GM21515 (cell line): ENCODE measurements at regions not wholly inside any gene's neighbourhood (a gene's known extent, or its start where the extent isn't known, plus 50 kb on each side); places are given as distances from the start of the nearest gene placed in this dataset.
"Not testable (repeated sequence)": the region's sequence is repeated elsewhere in the genome, so short reads cannot be mapped to it uniquely, and the experiment has no call there.

ENCODE experiments used
- ATAC-seq: cut with Tn5 transposase; IDR thresholded peaks from one replicate; pipeline ENCODE4 v1.9.1; 2021; ENCODE audit not compliant: unreplicated experiment

DNA sequence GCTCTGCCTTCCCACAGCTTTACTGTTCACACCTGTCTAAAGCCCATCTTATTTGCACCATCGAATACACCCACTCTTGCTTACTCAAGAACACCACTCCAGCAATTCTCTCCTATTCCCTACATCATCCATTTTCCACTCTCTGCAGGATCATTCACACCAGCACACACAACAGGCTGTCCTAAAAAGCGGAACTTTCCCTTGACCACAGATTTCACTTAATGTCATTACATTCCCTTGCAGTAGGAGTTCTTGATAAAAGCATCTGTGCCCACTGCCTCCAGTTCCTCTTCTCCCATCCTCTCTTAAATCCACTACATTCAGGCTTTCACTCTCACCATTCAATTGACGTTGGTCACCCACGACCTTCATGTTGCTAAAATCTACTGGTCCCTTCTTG lies 103.0 kb upstream of the PABPC3 start:
- not testable (repeated sequence) for ATAC-seq

GRCh38 chr13:24995225-24995804 lies 100.6 kb upstream of the PABPC3 start:
- ATAC-seq = peak; percentile 58

DNA sequence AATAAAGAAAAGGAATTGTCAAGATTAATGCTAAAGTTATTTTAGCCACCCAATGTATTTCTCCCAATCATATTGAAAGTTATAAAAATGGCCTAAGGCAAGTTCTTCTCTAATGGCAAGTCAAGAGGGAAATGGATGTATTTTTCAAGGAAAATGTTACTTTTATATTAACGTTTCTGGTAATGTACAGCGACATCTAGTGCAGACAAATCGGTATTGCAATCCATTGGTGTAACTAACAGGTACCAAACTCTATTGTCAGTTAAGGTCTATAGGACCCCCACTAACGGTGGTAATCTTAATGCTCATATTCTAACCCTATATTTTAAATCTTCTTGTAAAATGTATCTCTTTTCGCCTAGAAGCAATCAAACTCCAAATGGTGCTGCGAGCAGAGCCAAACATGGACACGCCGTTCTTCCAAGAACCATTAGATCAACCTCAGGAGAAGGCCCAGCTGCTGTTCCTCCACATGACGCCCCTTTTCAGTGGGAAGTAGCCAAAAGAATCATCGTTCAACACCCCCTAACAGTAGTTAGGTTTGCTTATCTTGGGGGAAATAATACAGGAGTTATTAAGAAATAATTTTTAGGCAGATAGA lies 98.5 kb upstream of the PABPC3 start:
- ATAC-seq = no peak

DNA sequence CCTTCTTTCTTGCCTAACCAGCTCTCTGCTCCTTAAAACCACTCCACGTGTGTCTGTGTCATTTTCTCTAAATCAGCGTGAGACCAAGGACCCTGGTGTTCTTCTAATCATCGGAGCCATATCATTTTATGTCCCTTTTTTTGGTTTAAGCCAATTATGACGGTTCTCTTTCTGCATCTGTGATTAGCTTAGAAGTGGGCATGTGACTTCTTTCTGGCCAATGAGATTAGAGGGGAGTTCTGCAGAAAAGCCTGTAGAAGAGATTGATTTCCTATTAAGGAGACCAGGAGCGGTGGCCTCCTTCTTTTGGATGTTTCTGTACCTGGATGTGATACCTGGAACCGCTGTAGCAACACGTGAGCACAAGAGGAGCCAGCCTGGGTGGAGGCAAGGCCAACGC lies 97.5 kb upstream of the PABPC3 start:
- ATAC-seq = no peak

DNA sequence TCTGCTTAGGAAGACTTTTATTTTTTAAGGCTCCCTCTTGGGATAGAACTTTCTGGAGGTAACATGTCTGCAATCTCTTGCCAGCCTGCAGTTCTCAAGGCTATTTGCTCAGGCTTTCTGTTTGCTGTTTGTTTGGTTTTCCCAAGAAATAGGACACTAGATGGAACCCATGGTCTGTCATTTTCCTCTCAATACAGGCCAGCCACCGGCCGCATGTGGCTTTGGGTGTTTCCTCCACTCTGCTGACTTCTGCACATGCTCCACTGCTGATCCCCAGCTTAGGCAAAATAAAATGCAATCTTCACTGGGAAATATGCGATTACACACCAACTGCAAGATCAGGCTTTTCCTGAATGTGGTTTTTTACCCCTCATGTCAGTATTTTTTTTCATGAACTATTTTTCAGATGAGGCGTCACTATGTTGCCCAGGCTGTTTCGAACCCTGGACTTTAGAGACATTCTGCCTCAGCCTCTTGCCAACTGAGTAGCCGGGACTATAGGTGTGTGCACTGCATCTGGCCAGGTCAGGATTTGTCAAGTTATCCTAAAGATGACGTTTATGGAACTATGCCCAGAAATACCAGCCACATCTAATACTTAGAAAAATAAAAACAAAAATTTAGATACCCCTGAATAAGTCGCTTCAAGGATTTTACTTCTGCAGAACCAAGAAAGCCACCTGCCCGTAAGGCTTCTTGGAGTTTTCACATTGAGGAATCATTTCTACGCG lies 94.3 kb upstream of the PABPC3 start:
- no peak for ATAC-seq

DNA sequence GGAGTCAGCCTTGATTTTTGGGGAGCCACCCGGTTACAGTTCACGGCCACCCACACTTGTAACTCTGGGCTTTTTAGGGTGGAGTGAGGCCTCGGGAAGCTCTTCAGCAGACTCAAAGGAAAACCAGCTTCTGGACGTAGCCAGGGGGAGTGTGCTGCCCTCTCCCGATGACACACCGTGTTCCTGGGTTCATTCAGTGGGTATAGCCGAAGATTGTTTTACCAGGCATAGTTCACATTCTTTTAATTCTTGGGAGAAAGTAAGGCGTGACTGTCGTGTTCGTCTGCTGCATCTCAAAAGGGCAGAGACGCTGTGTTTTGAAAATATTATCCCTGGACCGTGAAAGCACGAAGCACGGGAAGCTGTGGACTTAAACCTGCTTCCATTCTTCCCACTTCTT lies 93.6 kb upstream of the PABPC3 start:
- not testable (repeated sequence) for ATAC-seq

- ATAC-seq = not testable (repeated sequence)
These were observed 91.4 kb upstream of the PABPC3 start for GRCh38 chr13:25004489-25004888.

- peak; percentile 61 for ATAC-seq
These were observed 90.9 kb upstream of the PABPC3 start for GRCh38 chr13:25005050-25005497.

- ATAC-seq = not testable (repeated sequence)
These were observed 88.5 kb upstream of the PABPC3 start for GRCh38 chr13:25007389-25007788.

GRCh38 chr13:25014398-25014973 lies 81.5 kb upstream of the PABPC3 start:
- not testable (repeated sequence) for ATAC-seq

GRCh38 chr13:25017176-25017575 lies 78.8 kb upstream of the PABPC3 start:
- not testable (repeated sequence) for ATAC-seq

DNA sequence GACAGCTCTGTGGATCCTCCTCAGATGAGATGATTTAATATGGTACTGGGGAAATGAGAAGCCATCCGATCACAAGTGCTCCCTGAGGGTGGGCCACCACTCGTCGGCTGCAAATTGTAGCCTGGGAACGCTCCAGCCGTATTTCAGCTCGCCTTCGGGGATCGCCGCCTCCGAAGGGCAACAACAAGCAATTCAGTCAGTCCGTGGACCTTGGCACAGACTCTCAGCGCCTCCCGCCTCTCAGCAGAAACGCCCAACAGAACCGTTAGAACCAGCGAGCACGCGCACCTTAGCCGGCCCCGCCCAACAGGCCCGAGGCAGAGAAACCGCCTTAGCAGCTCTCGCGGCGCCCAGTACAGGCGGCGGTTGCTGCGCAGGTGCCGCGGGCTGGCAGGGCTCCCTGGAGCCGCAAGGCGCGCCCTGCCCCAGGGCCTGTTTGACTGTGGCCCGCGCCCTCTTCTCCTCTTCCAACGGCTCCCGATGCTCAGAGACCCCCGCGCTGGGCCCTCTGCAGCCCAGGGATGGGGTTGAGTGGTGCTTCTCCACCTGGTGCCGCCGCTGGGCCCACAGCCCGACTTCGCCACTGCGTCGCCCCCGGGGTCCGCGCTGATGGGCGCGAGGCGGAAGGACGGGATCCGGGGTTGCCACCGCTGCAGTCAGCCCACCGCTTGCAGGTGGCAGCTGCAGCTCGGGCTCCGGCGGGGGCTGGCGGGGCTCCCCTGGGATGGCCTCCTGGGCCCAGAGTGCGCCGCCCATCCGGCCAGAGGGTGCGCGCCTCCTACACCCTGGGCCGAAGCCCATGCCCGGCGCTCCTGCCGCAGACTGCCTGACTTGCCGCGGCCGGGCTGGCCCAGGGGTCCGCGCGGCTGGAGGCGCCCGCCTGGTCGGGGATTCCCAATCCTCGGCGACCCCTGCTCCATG lies 77.9 kb upstream of the PABPC3 start:
- not testable (repeated sequence) for ATAC-seq

DNA sequence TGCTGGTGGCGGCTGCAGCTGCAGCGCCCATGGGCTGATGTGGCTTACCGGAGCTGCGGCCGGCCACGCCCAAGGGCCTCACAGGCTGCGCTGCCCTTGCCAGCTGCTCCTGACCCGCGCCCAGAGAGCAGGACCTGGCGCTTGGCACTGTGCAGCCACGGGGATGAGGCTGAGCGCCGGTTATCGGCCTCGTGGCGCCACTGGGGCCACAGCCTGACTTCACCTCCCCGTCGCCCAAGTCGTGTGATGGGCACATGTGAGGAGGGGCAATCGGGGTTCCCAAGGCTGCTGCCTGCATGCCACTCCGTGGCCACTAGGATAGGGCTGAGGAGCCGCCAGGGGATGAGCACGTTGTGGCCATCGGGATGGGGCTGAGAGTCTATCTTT lies 77.2 kb upstream of the PABPC3 start:
- no peak for ATAC-seq

DNA sequence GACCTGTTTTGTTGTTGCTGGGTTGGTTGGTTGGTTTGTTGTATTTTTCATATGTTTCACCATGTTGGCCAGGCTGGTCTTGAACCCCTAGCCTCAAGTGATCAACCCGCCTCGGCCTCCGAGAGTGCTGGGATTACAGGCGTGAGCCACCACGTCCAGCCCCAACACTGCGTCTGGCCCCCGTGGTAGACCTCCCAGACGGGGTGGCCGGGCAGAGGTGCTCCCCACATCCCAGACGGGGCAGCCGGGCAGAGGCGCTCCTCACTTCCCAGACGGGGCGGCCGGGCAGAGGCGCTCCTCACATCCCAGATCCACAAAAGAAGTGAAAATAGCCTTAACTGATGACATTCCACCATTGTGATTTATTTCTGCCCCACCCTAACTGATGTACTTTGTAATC lies 76.2 kb upstream of the PABPC3 start:
- not testable (repeated sequence) for ATAC-seq

DNA sequence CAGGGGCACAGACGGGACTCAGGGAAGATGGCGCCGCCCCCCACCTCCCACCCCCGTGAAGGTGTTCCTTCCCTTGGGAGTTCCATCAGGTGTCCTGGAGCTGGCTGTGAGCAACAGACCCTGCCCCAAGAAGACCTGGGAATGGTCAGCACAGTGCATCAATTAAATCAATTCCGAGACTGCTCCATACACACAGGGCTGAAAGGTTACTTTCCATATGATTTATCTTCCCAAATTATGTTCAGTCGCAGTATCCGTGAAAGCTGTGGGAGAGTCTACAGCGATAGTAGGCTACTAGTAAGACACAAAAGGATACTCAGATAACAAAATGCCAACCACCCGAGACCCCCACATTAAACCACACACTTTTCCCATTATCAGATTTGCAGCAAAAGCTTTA lies 71.8 kb upstream of the PABPC3 start:
- no peak for ATAC-seq

- ATAC-seq = no peak
These were observed 63.8 kb upstream of the PABPC3 start for GRCh38 chr13:25032160-25032559.

DNA sequence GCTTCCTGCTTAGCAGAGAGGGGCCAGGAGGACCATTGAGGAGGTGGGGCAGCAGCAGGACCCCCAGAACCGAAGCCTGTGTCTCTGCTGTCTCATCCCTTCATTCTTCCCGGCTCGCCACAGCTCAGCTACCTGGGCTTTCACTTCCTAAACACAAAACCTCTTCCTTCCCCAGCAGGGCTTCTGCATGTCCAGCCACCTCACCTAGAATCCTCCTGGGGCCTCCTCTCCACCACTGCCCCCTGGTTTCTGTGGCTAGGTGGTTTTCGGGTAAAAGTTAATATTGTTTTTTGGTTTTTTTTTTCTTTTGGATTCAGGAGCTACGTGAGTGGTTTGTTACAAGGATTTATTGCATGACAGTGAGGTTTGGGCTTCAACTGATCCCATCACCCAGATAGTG lies 61.8 kb upstream of the PABPC3 start:
- ATAC-seq = no peak

DNA sequence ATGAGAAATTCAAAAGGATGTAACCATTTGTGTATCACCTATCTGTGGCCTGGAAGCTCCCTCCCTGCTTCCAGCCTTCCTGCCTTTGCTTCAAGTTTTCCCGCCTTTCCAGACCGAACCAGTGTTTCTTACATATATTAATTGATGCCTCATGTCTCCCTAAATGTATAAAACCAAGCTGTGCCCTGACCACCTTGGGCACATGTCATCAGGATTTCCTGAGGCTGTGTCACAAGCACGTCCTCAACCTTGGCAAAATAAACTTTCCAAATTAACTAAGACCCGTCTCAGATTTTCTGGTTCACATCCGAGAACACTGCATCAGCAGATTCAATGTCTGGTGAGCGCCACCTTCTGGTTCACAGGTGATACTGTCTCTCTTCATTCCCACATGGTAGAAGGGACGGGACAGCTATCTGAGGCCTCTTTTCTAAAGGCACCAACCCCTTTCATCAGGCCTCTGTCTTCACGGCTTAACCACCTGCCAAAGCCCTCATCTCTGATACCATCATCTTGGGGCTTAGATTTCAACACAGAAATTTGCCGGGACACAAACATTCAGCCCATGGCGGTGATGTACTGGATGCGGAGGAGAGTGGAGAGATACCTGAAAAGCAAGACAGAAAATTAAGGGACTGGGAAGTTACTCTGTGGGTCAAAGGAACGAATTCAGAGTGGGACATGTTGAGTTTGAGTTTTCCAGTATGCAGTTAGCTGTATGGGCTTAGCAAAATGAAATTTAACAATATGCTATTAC lies 58.7 kb upstream of the PABPC3 start:
- ATAC-seq = peak; percentile 61

DNA sequence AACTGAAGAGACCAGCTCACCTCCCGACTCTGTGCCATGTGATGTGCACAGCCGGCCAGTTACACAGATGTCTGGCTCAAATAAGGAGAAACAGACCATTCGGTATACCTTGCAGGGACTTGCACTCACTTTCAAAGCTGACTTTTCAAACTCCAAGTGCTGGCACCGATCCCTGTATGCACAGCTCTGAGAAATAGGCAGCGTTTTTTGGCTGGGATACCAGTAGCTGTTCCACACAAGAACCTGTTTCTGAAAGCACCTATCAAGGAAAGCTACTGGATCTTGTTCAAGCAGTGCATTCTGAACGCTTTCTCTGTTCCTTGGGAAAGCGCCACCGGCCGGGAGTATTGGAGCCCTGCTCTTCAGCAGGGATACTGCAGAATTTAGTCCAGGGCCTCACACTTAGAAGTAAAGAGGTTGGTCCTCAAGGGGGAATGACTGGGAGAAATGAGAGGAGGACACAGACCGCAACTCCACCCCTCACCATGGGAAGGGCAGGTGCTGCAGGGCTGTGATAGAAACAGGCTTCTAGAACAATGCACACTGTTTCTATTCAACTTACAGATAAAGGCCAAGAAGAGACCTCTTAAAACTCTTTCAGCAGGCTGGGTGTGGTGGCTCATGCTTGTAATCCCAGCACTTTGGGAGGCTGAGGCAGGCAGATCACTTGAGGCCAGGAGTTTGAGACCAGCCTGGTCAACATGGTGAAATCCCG lies 53.6 kb upstream of the PABPC3 start:
- ATAC-seq = no peak

DNA sequence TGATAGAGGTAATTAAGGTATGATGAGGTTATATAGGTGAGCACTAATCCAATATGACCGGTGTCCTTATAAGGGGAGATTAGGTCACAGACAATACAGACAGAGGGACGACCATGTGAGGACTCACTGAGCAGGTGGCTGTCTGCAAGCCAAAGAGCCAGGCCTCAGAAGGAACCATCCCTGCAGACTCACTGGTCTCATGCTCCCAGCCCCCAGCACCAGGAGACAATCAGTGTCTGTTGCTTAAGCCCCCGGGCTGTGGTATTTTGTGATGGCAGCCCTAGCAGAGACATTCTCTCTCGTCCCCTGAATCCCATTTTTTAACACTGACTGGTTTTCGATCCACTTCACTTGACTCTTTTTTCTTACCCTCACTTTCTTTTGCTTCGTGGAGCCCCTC lies 51.9 kb upstream of the PABPC3 start:
- ATAC-seq = no peak
